Kidney capillary endothelial cell (primary cell): ENCODE measurements at regions not wholly inside any gene's neighbourhood (a gene's known extent, or its start where the extent isn't known, plus 50 kb on each side); places are given as distances from the start of the nearest gene placed in this dataset.
"Not testable (repeated sequence)": the region's sequence is repeated elsewhere in the genome, so short reads cannot be mapped to it uniquely, and the experiment has no call there.

ENCODE experiments used
- DNase-seq: peaks from one replicate; pipeline ENCODE4 v3.0.0-alpha.2; 2018; ENCODE audit warnings: low spot score

DNA sequence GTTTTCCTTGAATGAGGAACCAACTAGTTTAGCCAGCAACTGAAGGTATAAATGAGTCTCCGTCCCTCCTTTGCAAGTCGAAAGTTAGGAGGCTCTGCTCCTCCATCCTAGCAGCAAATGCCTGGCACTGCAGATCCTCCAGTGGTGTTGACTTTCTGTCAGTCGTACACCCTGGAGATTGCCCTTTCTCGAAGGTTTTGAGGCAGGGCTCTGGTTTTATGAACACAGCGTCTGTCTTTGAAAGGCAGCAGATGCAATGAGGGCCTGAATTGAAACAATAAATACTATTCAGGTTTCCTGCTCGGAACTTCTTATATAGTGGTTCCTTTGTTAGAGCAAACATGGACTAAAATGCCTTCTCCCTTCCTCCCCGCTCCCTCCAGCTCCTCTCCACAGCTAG lies 284.0 kb downstream of the TMEM38B start:
- DNase-seq = no peak

DNA sequence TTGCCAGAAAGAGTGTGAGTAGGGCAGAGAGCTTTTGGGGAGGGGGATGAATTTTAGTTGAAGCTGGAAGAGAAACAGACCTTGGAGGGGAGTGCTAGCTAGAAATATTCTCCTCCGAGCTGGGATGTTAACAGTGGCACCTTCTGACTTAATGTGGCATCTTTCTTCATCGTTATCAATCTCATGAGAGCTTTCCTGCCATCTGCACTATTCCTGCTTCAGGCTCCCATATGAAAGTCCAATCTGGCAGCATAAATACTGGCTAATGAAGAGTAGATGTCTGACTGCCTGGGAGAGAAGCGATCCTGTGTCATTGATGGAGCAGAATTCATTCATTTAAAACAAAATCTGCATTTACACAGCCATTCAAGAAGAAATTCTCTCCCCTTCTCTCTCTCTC lies 284.5 kb downstream of the TMEM38B start:
- no peak for DNase-seq

DNA sequence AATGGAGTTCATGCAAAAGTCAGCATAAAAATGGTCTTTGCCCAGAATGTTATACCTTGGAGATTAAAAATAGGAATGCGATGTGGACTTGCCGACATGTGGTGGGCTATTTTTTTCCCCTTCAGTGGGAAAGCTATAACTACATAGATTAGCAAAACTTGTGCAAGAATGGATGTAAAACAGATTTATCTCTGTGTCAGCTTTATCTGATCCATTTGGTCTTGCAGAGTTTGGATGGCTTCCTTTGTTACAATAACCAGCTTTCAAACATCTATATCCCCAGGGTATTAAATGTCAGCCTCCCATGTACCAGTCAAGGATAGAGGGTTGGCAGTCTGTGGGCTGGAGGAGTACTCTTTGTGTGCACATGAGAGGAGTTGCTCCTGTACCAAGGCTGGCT lies 284.9 kb downstream of the TMEM38B start:
- DNase-seq = no peak

DNA sequence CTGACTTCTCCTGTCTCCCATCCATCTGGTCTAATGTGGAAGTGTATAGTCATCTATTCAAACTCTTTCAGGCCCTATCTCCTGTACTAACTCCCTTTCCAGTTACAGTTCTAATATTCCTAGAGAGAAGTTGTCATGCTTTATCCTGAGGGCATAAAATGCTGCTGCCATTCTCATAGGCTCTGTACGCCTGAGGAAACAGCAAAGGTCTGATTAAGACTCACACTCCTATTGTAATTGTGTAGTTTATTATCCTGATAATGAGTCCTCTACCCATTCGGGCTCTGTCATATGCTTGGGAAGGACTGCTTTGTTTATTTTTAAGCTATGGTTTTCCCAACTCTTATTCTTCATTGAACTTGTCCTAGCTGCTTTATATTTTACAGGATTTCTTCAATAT lies 290.4 kb downstream of the TMEM38B start:
- no peak for DNase-seq

DNA sequence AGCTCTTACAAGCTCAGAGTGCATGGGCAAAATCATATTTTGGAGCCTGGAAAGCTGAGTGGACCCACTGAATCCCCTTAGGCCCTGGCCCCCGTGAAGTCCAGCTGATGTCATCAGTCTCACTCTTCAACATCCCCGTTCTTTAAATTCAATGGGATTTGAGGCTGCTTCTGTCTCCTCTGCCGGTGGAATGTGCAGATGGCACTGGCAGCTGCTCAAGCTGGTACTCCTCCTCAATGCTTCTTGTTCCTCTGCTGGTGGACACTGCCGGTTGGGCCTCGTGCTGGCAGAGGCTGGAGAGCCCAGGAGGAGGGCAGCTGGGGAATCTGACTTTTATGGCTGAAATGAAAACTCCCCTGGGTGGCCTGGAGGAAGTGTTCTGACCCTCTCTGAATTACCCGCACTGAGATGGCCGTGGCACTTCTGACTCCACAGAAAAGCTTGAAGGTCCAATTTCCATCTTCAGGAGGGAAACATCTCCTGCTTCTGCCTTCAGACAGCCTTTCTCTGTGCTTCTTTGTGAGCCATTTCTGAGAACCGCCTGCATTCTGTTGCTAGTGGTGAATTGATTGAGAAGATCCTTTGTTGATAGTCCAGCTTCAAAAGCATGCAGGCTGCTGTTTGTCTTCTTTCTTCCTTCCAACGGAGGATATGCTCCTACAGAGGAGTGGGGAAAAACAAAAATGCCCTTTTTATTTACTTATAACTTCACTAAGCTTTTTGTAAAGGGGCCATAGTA lies 298.9 kb downstream of the TMEM38B start:
- DNase-seq = no peak

DNA sequence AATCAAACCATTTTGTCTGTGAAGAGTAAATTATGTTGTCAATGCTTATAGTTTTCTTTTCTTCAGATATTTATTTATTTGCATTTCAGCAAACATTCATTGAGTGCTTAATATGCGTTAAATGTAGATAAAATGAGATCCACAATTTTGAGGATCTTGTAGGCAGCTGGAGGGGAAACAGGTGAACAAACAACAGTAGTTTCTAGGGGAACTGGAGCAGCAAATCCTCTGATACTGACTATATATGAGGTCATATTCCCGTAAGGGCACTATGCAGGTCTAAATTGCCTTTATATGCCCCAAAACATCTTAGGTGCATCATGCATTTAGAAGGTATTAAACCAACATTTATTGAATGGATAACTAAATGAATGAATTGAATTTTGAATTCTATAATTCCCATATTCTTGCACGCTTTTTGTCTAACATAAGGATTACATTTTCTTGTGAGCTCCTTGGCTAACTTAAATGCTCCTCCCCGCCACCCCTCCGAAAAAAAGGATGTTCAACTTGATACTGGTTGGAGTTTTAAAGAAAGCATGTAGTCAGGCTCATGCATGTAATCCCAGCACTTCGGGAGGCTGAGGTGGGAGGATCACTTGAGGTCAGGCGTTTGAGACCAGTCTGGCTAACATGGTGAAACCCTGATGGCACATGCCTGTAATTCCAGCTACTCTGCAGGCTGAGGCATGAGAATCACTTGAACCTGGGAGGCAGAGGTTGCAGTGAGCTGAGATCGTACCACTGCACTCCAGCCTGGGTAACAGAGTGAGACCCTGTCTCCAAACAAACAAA lies 299.8 kb downstream of the TMEM38B start:
- DNase-seq = no peak

DNA sequence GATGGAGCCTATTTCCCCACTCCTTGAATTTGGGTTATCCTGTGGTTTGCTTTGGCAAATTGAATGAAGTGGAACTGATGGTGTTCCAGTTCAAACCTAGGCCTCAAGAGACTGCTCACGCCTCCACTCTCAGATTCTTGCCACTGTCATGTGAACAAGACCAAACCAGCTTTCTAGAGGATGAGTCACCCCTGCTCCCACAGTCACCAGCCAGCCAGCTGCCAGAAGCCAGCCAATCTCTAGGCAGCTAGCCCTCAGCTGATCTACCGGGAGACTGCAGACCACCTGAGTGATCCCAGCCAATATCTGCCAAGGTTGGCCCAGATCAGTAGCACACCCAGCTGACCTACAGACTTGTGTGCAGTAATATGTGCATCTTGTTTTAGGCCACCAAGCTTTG lies 300.6 kb downstream of the TMEM38B start:
- no peak for DNase-seq

DNA sequence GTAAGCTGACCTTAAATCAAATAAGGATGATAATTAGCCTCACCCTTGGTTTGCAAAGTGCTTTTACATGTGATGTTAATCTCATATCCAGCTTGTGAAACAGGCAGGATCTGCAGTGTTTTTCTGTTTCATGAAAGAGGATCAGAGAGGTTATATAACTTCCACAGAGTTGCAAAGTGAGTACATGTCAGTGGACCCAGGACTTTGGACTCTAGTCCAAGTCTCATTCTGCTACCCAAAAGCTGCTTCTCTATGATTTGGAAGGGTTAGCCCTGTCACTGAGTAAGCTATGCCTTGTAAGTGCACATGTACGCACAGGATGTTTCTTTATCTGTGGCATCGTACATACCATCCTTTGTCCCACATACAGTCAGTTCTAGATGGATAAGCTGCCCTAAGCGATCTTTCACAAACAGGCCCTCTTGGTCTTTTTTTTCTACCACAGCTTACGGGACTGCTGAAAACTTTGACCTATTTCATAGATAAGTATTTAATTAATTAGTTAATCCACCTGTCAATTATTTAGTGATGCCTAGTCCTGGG lies 322.9 kb downstream of the TMEM38B start:
- no peak for DNase-seq

DNA sequence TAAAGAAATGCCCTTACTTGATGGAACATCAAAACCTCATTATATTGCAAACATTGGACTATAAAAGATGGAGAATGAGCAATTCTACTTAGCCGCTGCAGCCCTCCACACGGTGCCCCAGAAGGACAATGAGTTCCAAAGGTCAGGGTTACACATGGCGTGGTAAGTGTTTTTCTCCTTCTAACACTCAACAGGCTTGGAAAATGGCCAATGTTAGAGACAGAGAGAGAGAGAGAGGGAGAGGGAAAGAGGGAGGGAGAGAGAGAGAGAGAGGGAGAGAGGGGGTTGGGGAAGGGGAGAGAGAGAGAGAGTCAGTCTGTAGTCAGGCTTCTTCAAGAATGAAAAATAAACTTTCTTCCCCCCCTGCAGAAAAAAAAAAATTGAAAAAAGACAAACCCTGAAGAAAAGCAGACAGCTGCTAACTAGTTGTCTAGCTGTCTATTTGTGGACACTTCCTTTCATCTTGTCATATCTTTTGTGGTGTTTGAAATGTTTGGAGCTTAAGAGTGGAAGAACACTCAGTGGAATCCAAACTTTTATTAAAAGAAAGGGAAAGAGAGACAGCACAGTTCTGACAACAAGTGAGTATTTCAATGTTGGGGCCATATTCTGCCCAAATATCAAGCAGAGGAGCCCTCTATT lies 324.8 kb downstream of the TMEM38B start:
- no peak for DNase-seq

DNA sequence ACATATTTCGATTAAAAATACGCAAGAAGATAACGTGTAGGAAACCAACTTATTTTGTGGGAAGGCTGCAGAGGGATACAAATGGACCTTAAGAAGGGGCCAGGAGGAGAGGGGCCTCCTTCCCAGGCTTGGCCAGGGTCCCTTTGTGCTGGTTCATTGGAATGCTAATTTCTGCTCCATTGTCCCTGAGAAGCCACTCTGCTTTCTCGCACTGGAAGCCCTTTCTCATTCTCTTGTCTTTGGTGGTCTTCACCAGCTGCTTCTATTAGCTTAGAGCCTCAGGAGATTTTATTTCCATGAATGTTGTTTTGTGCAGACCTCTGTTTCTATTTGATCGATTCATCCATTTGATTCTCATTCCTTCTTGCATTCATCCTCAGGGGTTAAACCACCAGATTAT lies 325.4 kb downstream of the TMEM38B start:
- no peak for DNase-seq

DNA sequence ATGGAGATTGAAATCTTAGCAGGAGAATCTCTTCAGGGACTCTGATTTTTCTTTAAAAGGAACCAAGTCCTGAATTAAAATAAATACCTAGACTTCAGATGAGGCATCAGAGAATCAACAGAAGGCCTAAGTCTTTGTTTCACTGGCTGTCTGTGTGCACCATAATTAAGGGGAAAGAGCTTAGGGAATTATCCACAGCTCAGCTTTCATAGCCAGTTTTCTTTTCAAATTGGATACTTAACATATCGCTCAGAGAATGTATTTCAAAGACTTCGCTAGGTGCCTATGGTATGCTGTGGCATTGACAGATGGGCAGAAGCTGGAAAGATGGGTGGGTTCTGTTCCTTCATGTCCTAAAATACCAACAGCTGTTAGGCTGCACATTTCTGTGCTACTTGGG lies 325.8 kb downstream of the TMEM38B start:
- no peak for DNase-seq

DNA sequence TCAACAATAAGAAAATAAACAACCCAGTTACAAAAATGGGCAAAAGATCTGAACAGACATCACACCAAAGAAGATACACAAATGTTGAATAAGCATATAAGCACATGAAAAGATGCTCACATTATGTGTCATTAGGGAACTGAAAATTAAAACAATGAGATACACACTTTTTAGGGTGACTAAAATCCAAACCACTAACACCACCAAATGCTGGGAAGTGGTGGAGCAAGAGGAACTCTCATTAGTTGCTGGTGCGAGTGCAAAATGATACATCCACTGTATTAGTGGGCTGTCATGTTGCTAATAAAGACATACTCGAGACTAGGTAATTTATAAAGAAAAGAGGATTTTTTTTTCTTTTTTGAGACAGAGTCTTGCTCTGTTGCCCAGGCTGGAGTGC lies 329.1 kb downstream of the TMEM38B start:
- no peak for DNase-seq

DNA sequence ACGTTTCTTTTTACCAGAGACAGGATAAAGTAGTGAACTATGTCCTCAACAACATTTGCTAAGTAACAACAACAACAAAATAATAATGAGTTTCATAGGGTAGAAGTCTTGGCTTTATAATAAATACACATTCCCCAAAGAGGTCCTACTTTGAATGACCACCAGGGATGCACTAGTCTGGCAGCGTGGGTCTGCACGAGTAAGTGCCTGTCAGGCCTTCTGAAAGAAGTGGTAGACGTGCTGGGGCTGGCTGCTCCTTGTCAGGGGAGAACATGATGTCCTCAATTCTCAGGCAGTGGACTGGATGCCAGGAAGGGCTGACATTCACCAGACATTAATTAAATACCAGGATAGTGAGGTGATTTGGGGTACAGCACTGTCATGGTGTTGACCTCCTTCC lies 331.1 kb downstream of the TMEM38B start:
- DNase-seq = no peak

DNA sequence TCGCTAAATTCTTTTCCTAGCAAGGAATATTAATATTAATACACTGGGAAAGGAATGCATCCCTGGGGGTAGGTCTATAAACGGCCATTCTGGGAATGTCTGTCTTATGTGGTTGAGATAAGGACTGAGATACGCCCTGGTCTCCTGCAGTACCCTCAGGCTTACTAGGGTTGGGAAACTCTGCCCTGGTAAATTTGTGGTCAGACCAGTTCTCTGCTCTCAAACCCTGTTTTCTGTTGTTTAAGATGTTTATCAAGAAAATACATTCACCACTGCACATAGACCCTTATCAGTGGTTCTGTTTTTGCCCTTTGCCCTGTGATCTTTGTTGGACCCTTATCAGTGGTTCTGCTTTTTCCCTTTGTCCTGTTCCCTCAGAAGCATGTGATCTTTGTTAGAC lies 335.8 kb downstream of the TMEM38B start:
- DNase-seq = not testable (repeated sequence)

DNA sequence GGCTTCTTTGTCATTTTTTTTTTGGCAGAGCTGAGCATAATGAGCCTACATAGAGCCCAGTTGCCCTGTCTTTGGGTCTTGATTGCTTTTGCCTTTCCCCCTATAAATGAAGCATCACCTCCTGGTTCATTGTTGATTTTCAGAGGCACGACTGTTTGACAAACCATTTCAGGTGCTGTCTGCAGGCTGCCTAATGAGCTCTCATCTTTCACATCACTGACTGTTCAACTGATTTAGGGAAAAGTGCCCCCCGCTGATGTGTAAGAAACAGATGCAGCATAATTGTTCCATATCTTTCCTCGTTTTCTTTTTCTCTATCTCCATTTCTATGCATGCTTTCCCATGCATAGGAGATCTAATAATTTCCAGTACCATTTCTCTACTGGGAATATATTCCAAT lies 338.6 kb downstream of the TMEM38B start:
- DNase-seq = no peak

DNA sequence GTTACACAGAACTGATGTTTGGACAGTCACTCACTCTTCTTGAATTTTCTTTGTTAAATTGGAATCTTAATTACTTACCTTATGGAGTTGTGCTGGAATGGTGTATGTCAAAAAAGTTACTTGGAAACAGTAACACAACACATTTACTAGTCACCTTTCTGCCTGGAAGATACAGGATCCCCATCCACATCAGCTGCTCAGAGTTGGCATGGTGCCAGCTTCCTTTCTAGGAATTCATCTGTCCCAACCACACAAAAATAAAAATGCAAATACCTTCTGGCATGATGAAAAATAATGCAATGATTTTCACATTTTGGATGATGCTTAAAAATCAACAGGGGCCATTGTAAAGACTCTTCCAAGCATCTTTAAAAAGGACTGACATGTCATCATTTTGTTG lies 341.5 kb downstream of the TMEM38B start:
- DNase-seq = no peak

DNA sequence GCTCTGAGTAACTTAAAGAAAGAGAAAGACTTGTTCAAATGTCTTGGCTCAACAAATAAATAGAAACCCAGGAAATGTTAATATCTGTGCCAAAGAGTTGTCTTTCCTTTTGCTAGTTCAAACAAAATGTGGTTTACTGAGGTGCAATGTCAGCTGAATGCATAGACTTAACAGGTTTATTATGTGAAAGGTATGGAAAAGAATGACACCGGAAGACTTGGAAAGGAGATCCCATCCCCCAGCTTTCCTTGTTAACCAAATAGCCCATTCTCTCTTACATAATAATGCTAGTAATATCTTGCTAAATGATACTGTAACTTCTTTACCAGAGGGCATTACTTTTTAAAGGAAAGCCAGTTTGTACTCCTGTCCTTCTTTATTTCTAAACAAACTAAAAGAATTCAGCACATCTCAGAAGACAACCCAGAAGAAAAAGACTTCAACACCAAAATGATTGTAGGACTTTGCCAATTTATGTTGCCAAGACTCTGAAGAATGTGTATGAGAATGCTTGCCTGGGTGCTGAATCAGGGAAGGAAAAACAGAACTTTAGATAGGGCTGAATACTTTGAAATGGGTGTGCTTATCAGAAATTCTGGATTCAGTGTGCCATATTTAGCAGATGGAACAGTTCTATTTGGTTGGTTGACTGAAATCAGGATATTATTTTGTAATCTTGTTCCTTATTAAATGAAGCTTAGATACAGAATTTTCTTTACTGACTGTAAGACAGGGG lies 344.1 kb downstream of the TMEM38B start:
- DNase-seq = no peak

DNA sequence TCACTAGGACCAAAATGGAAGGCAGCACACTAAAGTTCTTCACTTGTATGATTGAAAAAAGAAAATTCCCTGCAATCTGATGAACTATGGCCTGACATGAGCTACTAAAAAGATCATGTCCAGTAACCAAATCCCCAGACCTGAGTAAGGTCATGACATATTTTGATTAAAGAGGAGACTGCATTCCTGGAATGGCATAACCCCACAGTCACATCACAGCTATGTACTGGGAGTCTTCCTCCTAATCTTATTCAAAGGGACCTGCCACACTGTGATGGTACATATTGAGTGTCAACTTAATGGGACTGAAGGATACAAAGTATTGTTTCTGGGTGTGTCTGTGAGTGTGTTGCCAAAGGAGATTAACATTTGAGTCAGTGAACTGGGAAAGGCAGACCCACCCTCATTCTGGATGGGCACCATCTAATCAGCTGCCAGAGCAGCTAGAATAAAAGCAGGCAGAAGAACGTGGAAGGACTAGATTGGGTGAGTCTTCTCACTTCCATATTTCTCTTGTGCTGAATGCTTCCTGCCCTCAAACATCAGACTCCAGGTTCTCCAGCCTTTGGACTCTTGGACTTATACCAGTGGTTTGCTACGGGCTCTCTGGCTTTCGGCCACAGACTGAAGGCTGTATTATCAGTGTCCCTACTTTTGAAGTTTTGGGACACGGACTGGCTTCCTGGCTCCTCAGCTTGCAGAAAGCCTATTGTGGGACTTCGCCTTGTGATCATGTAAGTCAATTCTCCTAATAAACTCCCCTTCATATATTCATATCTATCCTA lies 345.0 kb downstream of the TMEM38B start:
- DNase-seq = no peak

DNA sequence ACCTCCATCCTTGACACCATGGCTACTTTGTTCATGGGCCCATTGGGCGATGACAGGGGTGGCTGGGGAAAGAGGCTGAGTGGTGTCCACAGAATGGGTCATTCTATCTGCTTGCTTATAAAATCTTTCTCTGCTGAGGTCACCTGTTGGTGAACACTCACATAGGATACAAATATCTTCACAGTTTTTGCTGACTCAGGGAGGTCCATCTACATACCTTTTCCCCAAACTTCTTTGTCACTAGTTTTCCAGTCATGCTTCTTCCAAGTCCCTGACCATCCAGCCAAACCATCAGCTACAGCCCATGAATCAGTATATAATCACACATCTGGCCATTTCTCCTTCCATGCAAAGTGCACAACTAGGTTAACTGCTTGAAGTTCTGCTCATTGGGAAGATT lies 347.6 kb downstream of the TMEM38B start:
- DNase-seq = not testable (repeated sequence)

DNA sequence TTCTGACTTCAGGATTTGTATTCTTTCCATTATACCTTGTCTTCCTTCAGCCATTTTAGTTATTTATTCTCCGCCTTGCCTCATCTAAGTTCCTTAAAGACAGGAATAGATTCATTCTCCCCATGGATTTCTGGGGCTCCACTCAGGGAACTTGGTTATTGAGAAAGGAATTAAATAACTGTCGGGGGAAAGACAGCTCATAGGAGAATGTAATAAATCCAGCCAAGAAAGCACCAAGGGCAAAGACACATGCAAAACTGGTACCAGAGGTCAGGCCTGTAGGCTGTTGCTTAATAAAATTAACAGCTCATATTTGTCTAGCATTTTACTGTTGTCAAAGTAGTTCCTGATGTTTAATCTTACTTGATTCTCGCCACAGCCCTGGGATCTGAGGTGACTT lies 357.2 kb downstream of the TMEM38B start:
- DNase-seq = no peak

DNA sequence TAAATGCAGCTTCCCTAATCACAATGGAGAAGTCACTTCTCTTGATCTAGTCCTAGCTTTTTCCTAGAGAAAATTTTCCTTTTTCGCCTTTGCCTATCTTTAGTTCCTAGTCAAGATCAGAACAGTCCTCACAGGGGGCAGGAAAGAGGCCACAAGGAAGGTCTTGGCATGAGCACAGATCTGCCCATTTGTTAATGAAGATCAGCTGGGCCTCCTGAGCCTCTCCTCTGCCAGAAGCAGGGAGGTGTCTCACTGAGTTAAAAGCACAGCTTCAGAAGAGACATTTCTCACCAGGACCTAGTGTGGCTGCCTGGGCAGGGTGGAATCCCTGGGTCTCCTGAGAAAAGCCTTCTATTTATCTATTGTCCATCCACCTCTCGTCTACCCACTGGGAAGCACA lies 357.8 kb downstream of the TMEM38B start:
- no peak for DNase-seq
